Activated T-cell treated with anti-CD3 and anti-CD28 coated beads for 48 hours (primary cell): ENCODE measurements at regions not wholly inside any gene's neighbourhood (a gene's known extent, or its start where the extent isn't known, plus 50 kb on each side); places are given as distances from the start of the nearest gene placed in this dataset.

ENCODE experiments used
- DNase-seq: peaks from one replicate; pipeline ENCODE4 v3.0.0-alpha.2; 2020; ENCODE audit warnings: low read depth

DNA sequence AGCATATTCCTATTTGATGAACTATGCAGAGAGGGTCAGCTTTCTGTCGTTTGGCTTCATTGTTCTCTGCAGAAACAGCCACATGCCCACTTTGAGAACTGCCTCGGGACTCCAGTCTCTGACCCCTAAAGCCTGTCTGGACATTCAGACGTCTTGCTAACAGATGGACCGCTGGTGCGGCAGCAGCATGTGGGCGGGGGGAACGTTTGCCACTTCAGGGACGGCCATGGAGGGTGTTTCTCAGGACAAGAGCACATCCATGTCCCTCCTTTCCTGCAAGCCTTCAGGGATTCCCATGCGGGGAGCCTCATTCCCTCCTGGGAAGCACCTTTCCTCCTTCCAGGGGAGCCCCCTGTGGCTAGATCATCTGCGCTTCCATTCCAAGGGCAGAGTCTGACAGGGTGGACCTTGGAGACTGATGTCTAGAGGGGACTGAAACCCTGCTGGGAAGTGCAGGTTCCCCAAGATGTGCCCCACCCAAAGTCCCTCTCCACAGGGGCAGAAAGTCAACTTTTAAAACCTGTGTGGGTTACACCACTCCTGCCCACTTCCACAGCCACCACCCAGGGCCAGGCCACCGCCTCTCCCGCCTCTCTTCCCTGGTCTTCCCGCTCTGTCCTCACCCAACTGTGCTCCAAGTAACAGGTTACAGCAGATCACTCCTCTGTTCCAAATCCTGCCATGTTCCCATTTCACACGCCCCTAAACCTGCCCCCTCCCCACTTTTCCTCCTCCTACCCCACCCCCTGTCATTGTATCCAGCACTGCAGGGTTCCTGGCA lies 94.8 kb upstream of the PMEPA1 start:
- no peak for DNase-seq

DNA sequence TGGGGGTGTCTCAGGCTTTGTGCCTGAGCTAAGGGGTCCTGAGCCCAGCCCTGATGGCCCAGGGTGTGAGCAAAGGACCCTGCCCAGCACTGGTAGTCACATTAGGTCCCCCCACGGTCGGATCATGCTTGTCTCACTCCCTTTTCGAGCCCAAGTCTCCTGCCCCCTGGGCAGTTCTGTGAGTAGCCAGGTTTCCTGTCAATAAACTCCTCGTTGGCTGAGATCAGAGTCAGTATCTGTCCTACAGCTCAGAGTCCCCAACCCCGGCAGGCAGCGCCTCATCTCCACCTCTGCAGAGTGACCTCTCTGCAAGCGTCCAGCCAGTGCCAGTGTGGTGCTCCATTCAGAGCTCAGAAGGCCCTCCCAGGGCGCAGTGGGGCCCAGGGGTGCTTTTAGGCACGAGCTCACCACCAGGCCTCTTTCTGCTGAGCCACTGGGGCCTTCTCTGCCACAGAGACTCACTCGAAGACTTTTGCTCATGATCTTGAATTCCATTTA lies 93.7 kb upstream of the PMEPA1 start:
- DNase-seq = no peak

DNA sequence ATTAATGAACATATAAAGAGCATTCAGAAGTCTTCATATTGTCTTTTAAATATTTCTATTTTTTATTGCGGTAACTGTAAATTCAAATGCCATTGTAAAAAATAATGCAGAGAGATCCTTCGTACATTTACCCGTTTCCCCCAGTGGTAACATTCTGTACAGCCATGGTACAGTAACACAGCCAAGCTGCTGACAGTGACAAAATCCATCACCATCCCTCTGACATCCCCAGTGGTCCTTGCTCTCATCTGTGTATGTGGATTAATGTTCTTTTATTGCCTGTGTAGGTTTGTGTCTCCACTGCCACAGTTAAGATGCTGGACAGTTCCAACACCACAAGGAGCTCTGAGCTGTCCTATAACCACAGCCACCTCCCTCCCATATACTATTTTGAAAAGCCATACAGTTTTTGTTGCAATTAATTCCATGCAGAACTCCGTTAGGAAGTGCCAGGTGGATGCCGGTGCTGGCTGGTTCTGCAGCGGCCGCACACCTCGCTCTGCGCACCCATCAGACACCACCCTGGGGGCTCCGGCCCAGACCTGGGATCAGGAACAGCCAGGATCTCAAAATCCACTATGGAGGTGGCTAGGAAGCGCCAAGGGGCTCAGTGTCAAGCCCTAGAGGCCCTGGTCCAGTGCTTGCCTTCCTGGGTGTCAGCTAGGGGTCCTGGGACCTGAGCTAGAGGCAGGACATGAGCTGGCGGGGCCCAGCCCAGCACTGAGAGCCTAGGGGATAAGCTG lies 93.1 kb upstream of the PMEPA1 start:
- DNase-seq = no peak

DNA sequence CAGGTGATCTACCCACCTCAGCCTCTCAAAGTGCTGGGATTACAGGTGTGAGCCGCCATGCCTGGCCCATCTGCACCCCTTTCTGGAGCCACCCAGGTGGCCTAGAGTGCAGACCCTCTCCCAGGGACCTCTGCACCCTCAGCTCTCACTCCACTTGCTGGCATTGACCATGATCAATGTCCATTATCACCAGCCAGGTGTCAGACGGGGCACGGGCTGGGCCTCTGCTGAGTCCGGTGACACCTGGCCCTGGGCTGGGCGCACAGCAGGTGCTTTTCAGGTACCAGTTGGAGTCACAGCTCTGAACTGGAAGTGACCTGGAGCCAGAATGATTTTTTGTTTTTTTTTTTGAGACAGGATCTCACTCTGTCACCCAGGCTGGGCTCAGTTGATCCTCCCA lies 91.8 kb upstream of the PMEPA1 start:
- no peak for DNase-seq

DNA sequence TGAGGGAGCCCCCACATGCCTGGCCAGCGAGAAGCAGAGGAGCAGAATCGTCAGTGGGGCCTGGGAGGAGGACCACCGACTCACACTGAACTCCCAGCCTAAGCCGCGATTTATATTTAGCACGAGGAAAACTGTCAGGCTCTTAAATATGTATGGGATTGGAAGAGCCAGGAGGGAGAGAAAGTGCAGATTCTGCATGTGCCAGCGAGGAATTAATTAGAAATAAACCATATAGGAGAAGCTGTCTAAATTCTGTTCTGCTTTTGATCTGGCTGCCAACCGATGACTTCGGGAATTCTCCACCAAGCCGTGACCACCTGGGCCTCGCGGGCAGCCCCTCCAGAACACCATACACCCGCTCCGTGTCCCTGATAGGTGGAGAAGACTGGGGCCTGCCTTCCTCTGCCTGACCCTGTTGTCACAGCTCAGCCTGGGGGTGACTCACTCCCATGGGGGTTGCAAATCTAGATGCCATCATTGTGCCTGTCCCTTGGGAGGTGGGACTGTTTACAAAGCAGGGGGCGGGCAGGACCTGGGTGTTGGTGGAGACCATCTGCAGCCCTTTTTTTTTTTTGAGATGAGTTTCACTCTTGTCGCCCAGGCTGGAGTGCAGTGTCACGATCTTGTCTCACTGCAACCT lies 91.1 kb upstream of the PMEPA1 start:
- DNase-seq = no peak

DNA sequence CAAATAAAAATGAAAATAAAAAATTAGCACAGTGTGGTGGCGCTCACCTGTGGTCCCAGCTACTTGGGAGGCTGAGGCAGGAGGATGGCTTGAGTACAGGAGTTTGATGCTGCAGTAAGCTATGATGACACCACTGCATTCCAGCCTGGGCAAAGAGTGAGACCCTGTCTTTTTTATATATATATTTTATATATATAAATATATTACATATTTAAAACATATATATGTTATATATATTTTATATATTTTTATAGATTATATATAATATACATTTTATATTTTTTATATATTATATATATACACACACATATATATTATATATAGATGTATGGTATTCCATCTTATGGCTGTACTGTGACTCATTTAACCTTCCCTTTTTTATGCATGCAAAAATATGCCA lies 87.6 kb upstream of the PMEPA1 start:
- no peak for DNase-seq

DNA sequence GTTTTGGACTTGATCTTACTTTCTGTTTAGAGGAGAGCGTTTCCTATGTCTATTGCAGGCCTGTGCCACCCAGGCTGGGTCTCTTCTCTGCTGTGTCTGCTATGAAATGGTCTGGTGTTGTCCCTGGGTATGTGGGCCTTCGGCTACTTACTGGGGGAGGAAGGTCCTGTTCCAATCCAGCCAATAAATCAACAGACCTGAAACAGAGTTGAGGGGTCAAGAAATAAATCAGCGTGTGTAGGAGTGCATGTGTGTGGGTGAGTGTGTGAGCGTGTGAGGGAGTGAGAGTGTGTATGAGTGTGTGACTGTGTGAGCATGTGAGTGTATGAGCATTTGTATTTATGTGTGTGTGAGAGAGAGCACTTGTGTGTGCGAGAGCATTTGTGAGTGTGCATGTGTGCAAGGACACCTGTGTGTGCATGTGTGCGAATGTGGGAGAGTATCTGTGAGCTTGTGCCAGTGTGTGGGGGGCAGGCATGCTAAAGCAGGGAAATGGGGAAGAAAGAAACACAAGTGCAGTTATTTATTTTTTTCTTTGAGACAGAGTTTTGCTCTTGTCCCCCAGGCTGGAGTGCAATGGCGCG lies 86.3 kb upstream of the PMEPA1 start:
- no peak for DNase-seq

DNA sequence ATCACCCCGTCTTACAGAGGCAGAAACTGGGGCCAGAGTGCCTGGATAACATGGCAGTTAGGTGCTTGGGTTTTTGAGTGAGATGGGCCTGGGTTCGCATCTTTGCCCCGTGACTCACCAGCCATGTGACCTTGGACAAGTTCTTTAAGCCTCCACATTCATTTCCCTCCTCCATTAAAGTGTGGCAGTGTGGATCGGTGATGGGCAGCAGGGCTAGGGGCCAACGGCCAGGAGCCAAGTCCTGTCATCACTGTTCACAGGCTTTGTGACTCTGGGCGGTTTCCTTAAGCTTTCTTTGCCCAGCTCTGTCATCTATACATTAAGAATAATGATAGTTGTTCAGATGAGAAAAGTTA lies 85.5 kb upstream of the PMEPA1 start:
- DNase-seq = no peak

DNA sequence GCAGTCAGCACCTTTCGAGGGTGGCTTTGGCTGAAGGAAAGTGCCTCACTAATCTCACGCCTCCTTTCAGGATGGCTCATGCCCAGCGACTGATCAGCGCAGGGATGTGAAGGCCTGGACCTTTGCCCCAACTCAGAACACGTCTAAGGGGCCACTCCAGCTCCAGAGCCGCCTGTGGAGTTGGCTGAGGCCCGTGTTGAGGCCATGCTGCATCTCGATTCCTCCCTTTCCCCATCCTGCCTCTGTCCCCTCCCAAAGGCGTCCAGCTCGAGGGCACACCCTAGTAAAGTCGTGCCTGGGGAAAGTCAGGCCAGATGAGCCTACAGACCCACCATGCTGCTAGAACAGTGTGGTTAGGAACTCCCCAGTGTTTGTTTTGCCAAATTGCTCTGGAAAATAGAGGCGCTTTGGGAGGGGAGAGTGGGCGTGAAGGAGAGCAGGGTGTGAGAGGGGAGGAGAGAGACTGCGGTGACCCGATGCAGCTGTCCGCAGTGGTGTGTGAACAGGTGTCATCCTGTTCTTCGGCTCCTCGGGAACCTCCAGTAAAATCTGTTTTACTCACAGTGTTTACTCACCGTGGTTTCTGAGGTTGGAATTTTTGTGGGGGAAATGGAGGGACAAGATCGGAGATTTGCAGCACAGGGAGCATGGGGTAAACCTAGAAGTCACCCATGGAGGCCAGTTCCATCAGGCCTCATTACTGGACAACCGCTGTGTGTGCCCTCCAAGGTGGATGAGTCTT lies 85.0 kb upstream of the PMEPA1 start:
- no peak for DNase-seq

DNA sequence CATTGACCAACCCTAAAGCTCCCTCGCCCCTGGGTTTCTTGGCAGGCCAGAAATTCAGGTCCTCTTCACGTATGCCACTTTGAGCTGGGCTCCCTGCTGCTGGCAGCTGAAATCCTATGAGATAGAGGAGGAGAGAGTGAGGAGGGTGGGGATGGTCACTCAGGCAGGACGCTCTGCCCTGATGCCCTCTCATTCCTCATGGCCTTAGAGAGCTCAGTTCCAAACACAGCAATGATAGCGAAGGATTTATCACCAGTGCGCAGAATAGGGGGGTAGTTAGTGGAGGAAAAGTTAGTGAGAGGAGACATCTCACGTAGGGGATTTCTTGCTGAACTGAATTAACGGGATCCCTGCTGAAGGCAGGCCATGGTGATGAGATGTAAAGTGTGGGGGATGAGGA lies 84.2 kb upstream of the PMEPA1 start:
- no peak for DNase-seq

DNA sequence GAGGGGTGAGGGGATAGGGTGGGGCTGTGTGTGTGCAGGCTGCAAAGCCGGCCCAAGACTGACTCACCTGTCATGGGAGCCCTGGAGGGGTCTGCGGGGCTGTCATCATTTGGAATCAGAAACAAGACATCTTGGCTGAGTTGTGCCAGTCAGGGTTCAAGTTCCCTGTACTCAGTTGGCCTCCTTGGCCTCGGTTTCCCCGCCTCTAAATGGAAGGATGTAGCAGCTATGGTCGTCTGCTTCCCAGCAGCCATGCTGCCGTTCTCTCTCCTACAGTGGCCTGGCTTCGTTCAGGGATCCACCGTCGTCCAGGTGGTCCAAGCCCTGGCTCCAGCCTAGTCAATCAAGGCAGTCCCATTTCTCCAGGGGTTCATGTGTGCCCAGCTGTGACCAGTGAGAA lies 83.6 kb upstream of the PMEPA1 start:
- DNase-seq = no peak

DNA sequence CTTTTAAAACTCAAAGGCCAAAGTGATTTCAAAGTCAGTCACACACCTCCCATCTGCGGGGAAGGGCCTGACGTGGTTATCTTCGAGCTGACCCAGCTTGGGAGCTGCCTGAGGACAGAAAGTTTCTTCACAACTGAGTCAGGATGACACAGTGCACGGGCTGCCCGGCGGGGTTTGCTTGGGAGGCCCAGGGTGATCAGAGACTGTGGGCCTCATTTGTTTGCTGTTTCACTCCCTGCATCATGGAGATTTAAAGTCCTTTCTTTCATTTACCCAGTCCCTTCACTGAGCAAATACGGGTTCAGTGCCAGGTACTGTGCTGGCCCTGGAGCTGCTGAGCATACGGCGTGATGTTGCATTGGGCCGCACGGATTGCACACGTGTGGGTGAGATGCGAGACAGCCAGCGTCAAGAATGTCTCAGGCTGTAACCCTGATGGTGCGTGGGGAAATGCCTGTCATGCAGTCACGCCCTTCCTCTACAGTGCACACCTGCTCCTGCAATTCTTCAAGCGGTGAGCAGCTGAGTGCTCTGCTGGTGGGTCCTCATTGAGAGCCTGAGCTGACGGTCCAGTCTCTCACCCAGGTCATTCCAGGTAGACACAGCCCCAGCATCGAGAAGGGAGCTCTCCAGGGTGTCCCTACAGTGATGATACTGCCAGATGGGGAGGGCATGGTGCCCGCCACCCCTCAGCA lies 82.7 kb upstream of the PMEPA1 start:
- no peak for DNase-seq

DNA sequence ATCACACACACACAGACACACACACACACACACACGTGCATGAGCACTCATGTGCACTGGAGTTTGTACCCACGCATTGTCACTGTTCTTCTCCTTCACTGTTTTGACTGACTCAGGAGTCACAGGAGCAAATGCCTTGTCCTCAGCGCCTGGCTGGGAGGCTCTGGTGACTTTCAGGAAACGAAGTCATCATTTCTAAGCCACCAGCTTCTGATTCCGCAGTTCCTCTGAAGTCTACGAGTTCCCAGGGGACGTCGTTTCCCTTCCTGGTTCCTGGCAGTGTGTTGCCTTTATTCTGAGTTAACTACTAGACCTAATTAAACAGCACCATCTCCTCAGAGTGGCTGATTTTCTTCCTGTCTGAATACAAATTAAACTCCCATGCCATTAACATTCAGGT lies 82.2 kb upstream of the PMEPA1 start:
- no peak for DNase-seq

DNA sequence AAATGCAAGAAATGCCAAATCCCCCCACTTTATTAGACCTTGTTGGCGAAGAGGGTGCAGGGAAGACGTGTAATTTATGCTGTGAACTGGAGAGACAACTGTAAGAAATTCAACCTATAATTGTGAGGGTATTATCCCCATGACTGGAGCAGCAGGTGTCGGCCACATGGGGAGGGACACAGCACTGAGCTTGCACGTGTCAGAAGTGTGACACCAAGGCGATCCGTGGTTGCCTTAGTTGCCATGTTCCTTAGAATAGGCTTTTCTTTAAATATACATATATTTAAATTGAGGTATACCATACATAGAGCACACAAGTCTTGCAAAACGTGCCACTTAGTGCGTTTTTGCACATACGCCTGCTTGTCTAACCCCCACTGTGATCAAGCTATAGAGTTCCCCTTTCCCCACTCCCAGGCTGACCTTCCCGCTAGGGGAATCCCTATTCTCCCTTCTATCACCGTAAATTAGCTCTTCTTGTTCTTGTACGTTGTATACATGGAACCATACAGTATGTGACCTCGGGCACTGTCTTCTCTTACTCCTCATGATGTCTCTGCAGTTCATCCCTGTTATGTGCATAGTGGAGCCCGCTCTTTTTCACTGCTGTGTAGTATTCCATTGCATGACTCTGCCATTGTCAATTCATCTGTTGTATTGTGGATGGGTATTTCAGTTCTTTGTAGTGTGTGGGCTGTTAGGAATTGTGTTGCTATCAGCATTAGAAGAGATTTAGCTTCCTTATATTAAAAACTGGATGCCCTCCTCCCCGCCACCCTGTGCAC lies 81.6 kb upstream of the PMEPA1 start:
- no peak for DNase-seq

DNA sequence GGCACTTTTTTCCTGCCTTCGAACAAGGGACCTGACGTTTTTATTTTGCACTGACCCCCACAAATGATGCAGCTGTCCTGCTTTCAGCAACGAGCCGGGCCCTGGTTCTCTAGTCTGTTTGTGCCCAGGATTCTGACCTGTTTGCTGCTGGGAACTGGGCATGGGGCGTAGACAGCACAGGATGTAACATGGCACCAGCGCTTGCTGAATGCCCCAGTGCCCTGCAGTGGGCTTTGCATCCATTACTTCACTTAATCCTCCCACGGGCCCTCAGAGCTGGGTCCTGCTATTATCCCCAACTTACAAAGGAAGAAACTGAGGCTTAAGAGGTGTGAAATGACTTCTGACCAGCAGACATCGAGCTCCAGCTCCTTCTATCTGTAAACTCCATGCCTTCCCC lies 80.4 kb upstream of the PMEPA1 start:
- no peak for DNase-seq

DNA sequence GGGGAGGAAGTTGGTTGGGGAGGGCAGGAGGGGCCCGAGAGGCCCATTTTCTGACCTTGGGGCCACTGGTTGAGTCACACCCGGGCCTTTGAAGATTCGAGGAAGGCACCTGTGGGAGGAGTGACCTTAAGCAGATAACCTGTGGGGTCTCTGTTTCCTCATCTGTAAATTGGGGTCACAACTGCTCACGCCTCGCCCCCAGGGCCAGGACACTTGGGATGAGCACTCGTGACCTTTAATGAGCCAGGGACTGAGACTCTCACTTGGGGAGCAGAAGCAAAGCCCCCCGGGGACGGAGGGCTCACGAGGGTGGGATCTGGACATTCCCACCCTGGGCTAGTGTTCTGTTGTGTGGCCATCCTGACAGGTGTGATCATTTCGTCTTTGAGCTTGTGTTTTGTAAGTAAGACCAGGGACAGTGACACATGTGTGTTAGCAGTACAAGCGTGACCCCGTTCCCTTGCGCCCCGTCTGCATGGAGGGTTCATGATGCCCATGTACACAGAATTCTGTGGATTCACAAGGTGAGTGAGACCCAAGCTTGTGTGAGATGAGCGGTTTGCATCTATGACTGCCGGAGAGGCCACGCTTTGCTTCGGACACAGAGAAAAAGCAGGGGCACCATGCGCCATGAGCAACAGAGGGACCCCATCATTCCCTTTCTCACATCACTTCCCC lies 79.3 kb upstream of the PMEPA1 start:
- DNase-seq = no peak

DNA sequence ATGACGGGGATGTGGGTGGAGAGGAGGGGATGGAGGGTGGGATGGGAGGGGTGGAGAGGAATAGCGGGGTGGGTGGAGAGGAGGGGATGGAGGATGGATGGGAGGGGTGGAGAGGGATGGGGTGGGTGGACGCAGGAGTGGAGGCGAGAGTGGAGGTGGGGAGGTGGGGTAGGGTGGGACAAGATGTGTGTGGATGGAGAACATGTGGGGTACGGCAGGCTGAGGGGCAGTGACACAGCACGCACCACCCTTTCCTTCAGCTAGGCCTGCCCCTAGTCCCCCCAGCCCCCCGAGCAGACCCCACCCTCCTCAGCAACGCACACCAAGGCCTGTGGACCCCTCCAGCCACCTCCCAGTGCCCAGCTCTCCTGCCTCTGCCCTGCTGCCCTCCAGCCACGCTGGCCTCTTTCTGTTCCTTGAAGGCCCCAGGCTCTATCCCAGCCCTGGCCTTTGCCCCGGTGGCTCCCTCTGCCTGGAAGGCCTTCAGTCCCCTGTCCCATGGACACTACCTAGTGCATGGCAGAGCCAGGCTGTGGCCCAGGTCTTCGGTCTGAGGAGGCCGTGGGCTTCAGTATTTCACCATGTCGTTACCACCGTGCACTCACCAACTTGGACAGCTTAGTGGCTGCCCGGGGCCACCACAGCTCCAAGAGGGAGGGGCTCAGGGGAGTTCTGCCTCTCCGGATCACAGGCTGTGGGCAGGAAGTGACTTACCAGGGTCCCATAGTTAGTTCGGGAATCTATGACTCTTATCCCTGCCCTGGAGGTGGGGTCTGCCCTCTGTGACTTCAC lies 78.4 kb upstream of the PMEPA1 start:
- DNase-seq = no peak

DNA sequence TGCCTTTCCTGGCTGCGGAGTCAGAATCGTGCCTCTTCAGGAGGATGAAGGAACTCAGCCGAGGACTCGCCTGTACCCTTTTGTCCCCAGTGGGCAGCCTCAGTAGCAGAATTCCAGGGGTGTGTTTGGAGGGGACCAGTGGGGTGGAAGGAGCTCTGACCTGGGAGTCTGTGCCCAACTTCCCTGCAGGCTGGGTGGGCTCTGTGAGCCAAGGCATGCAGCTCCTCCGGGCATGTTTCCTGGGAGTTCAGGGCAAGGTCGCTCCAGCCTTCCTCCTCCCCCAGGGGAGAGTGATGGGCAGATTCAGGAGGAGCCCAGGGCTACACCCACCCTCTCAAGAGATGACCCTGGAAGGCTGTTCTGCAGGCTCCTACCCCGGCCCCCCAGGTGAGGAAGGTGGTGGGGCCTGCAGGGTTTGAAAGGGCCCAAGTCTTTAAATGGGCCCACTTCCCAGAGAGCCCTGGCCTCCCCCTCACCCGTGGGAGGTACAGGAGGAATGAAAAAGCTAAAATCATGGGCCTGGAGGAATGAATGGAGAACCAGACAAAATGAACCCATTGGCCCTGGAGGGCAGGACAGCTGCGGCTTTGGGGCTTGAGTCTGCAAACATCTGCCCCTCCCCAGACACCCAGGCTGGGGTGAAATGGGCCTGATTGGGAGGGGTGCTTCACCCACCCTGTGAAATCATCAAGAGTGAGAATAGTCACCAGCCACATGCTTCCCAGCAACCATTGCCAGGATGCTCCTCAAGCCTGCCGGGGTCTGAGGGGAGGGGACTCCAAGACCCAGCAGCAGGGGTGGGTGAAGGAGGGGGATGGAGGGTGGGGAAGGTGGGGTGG lies 77.6 kb upstream of the PMEPA1 start:
- no peak for DNase-seq
